B cell (primary cell): ENCODE measurements at regions not wholly inside any gene's neighbourhood (a gene's known extent, or its start where the extent isn't known, plus 50 kb on each side); places are given as distances from the start of the nearest gene placed in this dataset.

Experiments
- ATAC-seq: fragments of 200-7000 bp; cut with Tn5 transposase; one replicate; pipeline ENCODE4 v1.10.0; 2021; ENCODE audit warnings: low read depth, mild to moderate bottlenecking, moderate number of reproducible peaks, moderate library complexity
- CTCF ChIA-PET: fragments of 350-600 bp; sonication (Branson Sonifier 250); formaldehyde crosslinking; loops from one replicate; lab custom pipeline; 2021; ENCODE audit warnings: antibody characterized with exemption, inconsistent platforms; lab: Charles Lee
- POLR2A ChIA-PET: fragments of 350-600 bp; sonication (Branson Sonifier 250); formaldehyde crosslinking; loops from one replicate; lab custom pipeline; 2021; ENCODE audit warnings: antibody characterized with exemption; lab: Charles Lee
- DNase-seq: peaks from one replicate; pipeline ENCODE4 v3.0.0; 2013
- H2AFZ ChIP-seq: 2 replicates; pipeline ENCODE4 v1.6.1; 2012; ENCODE audit warnings: mild to moderate bottlenecking, low read depth, low read length; ENCODE audit not compliant: insufficient read depth, poor library complexity, severe bottlenecking
- H3K27ac ChIP-seq, 2 donors: 1 replicate in 1 of 2; 2 replicates in 1 of 2; pipeline ENCODE4 v1.5.1; 2012 to 2013; ENCODE audit warnings: low read length in 2 of 2, mild to moderate bottlenecking in 2 of 2, moderate library complexity in 1 of 2
- H3K27me3 ChIP-seq, 4 experiments: fragments of 200-600 bp in 1 of 4; sonication (generic) in 1 of 4; replicated peaks in 1 of 4; 1 replicate in 2 of 4; 2 replicates in 2 of 4; pipeline versions ENCODE4 v1.6.1 to v1.7.0; 2013 to 2016; ENCODE audit warnings: low read length in 3 of 4, mild to moderate bottlenecking in 2 of 4, mixed read lengths in 1 of 4, moderate library complexity in 1 of 4; ENCODE audit not compliant: insufficient read depth in 4 of 4, control insufficient read depth in 3 of 4; ENCODE audit errors: control extremely low read depth in 1 of 4
- H3K36me3 ChIP-seq, 2 experiments: replicated peaks in 1 of 2; 1 replicate in 1 of 2; 2 replicates in 1 of 2; pipeline versions ENCODE4 v1.6.1 to v1.7.1; 2013; ENCODE audit warnings: low read length in 1 of 2; ENCODE audit not compliant: insufficient read depth in 2 of 2, control insufficient read depth in 1 of 2; ENCODE audit errors: control extremely low read depth in 1 of 2, extremely low read depth in 1 of 2
- H3K4me1 ChIP-seq, 2 donors: fragments of 200-600 bp in 1 of 2; sonication (generic) in 1 of 2; 1 replicate in 1 of 2; 2 replicates in 1 of 2; pipeline versions ENCODE4 v1.5.1 to v1.6.1; 2013 to 2017; ENCODE audit warnings: low read length in 2 of 2; ENCODE audit not compliant: control insufficient read depth in 2 of 2, insufficient read depth in 2 of 2
- H3K4me2 ChIP-seq: replicated peaks from 2 replicates; pipeline ENCODE3; 2012; ENCODE audit warnings: mild to moderate bottlenecking, low read depth, low read length; ENCODE audit not compliant: poor library complexity, severe bottlenecking
- H3K4me3 ChIP-seq, 5 experiments: fragments of 200-600 bp in 1 of 5; sonication (generic) in 1 of 5; 1 replicate in 3 of 5; 2 replicates in 2 of 5; pipeline versions ENCODE4 v1.5.1 to v1.7.0; 2011 to 2016; ENCODE audit warnings: low read length in 4 of 5, mild to moderate bottlenecking in 4 of 5, low read depth in 2 of 5, control low read depth in 1 of 5, moderate library complexity in 1 of 5; ENCODE audit not compliant: insufficient read depth in 1 of 5; ENCODE audit errors: control extremely low read depth in 1 of 5, extremely low read depth in 1 of 5
- H3K79me2 ChIP-seq: fragments of 200-600 bp; sonication (generic); one replicate; pipeline ENCODE4 v1.6.0; 2016; ENCODE audit warnings: low read length; ENCODE audit not compliant: control insufficient read depth, insufficient read depth
- H3K9ac ChIP-seq: fragments of 200-600 bp; sonication (generic); 2 replicates; pipeline ENCODE4 v1.6.1; 2017; ENCODE audit warnings: mild to moderate bottlenecking, low read length, moderate library complexity
- H3K9me3 ChIP-seq, 3 donors: one replicate each; pipeline versions ENCODE4 v1.6.1 to v1.7.1; 2013; ENCODE audit warnings: low read length in 2 of 3; ENCODE audit not compliant: control insufficient read depth in 2 of 3, insufficient read depth in 1 of 3; ENCODE audit errors: control extremely low read depth in 1 of 3
- H4K20me1 ChIP-seq: 2 replicates; pipeline ENCODE4 v1.6.0; 2012; ENCODE audit warnings: mild to moderate bottlenecking, low read length; ENCODE audit not compliant: insufficient read depth, control insufficient read depth, poor library complexity, severe bottlenecking
- H3K27ac Mint-ChIP-seq: one replicate; pipeline ENCODE4 v1.8.0; 2021; ENCODE audit warnings: mixed read lengths
- H3K27me3 Mint-ChIP-seq: one replicate; pipeline ENCODE4 v1.8.0; 2021; ENCODE audit warnings: mixed read lengths
- H3K4me1 Mint-ChIP-seq: one replicate; pipeline ENCODE4 v1.8.0; 2021; ENCODE audit warnings: mixed read lengths
- H3K4me3 Mint-ChIP-seq: one replicate; pipeline ENCODE4 v1.8.0; 2021; ENCODE audit warnings: mixed read lengths
- H3K9me3 Mint-ChIP-seq: one replicate; pipeline ENCODE4 v1.8.0; 2022; ENCODE audit warnings: mixed read lengths; ENCODE audit not compliant: insufficient read depth
- CTCF ChIP-seq: fragments of 200-600 bp; IDR thresholded peaks from one replicate; pipeline ENCODE4 v1.8.0; 2022; ENCODE audit warnings: antibody characterized with exemption, mild to moderate bottlenecking
- EZH2 ChIP-seq: IDR thresholded peaks from 2 replicates; pipeline ENCODE4 v1.6.1; 2012; ENCODE audit warnings: borderline replicate concordance, low read depth, mild to moderate bottlenecking, moderate library complexity, low read length; ENCODE audit not compliant: insufficient read depth, poor library complexity, severe bottlenecking
- WGBS: methylation state at CpG from one replicate; pipeline ENCODE4 v1.1.5; 2013; ENCODE audit warnings: missing lambda C conversion rate; ENCODE audit not compliant: insufficient coverage; 5-methylcytosine and 5-hydroxymethylcytosine counted together
- intact Hi-C: fragments of 100-400 bp; cut with micrococcal nuclease; formaldehyde crosslinking; loops from one replicate; pipeline ENCODE4 v1.10.0; 2022

GRCh38 chr4:137993232-137993631 lies 248.9 kb downstream of the SLC7A11 start:
- no peak overlapping the region for H2AFZ ChIP-seq
- Mint-ChIP-seq H3K27ac (no peak overlapping the region), H3K27me3 (no peaks in the 10 kb centered on the region), H3K9me3 (no peaks in the 10 kb centered on the region), H3K4me1 (no peaks in the 10 kb centered on the region), H3K4me3 (no peak overlapping the region)
- H3K27ac ChIP-seq: no peak overlapping the region
- no peak for TF ChIP-seq EZH2
- TF ChIP-seq CTCF: no peak
- CTCF ChIA-PET: no interaction called here
- H3K27me3 ChIP-seq: no peaks in the 10 kb centered on the region
- H3K4me1 ChIP-seq: no peaks in the 10 kb centered on the region
- ATAC-seq (no peak), DNase-seq (no peak)
- H3K4me3 ChIP-seq: no peak overlapping the region
- no peaks in the 10 kb centered on the region for H3K9me3 ChIP-seq
- no peak overlapping the region for H3K9ac ChIP-seq
- POLR2A ChIA-PET: no interaction called here
- no peaks in the 10 kb centered on the region for H3K79me2 ChIP-seq
- intact Hi-C loops: no loop called here
- no peak overlapping the region for H3K4me2 ChIP-seq
- 100% methylated on average over 1 of the region's 1 CpG for WGBS
- no peaks in the 10 kb centered on the region for H3K36me3 ChIP-seq
- no peaks in the 10 kb centered on the region for H4K20me1 ChIP-seq

DNA sequence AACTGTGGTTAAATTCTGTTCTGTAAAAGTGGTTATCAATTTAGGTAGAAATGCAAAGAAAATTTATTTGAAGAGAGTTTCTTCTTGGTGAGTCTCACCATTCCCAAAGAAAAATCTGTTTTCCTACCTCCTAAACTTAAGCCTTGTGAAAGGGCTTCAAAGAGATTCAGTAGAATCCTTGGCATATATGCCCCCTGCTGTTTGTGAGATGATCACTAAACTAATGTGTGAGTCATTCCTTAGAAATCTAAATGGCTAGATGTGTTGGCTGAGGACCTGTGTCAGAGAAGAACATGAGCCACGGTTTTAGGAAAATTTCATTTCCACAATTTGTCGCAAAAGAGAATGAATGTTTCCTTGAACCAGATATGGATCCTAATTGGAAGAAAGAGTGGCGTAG lies 260.9 kb downstream of the SLC7A11 start:
- Histone ChIP-seq H3K4me2 (no peak overlapping the region), H2AFZ (no peak overlapping the region), H3K79me2 (no peaks in the 10 kb centered on the region), H3K27me3 (no peaks in the 10 kb centered on the region), H3K27ac (no peak overlapping the region), H3K4me1 (no peaks in the 10 kb centered on the region), H3K4me3 (no peak overlapping the region), H3K9ac (no peak overlapping the region), H3K36me3 (no peaks in the 10 kb centered on the region), H3K9me3 (no peaks in the 10 kb centered on the region), H4K20me1 (no peaks in the 10 kb centered on the region)
- CTCF ChIA-PET: no interaction called here
- POLR2A ChIA-PET: no interaction called here
- no peaks in the 10 kb centered on the region for H3K27me3 Mint-ChIP-seq
- intact Hi-C loops: no loop called here
- DNase-seq: no peak
- TF ChIP-seq EZH2 (no peak), CTCF (no peak)
- 86% methylated on average over 3 of the region's 3 CpGs for WGBS
- H3K4me1 Mint-ChIP-seq: no peaks in the 10 kb centered on the region
- no peak overlapping the region for H3K4me3 Mint-ChIP-seq
- H3K9me3 Mint-ChIP-seq: no peaks in the 10 kb centered on the region
- ATAC-seq: no peak
- no peak overlapping the region for H3K27ac Mint-ChIP-seq
